Right atrium auricular region (tissue), 2 donors: ENCODE measurements at regions not wholly inside any gene's neighbourhood (a gene's known extent, or its start where the extent isn't known, plus 50 kb on each side); places are given as distances from the start of the nearest gene placed in this dataset.

ENCODE experiments used
- DNase-seq: peaks from one replicate; pipeline ENCODE4 v3.0.0-alpha.2; 2019; ENCODE audit warnings: low spot score
- H3K27ac ChIP-seq, 2 donors: fragments of 200-600 bp; sonication (generic); 1 replicate in 1 of 2; 2 replicates in 1 of 2; pipeline ENCODE4 v1.5.1; 2016 to 2019
- H3K27me3 ChIP-seq, 2 donors: fragments of 200-600 bp; sonication (generic); one replicate each; pipeline versions ENCODE4 v1.5.1 to v1.6.0; 2017 to 2019
- H3K36me3 ChIP-seq: fragments of 200-600 bp; sonication (generic); one replicate; pipeline ENCODE4 v1.5.1; 2016
- H3K4me1 ChIP-seq, 2 donors: fragments of 200-600 bp; sonication (generic); one replicate each; pipeline versions ENCODE4 v1.5.1 to v1.6.0; 2017 to 2019
- H3K4me3 ChIP-seq, 2 donors: fragments of 200-600 bp; sonication (generic); 1 replicate in 1 of 2; 2 replicates in 1 of 2; pipeline ENCODE4 v1.5.1; 2017 to 2019; ENCODE audit warnings: mild to moderate bottlenecking in 1 of 2, moderate library complexity in 1 of 2
- H3K9me3 ChIP-seq, 2 donors: fragments of 200-600 bp; sonication (generic); one replicate each; pipeline ENCODE4 v1.5.1; 2019
- TF ChIP-seq, protein P1 (sequence below), 2 donors: fragments of 200-600 bp; sonication (generic); IDR thresholded peaks; one replicate each; pipeline ENCODE4 v1.5.1; 2019; ENCODE audit warnings: antibody characterized with exemption in 2 of 2

DNA sequence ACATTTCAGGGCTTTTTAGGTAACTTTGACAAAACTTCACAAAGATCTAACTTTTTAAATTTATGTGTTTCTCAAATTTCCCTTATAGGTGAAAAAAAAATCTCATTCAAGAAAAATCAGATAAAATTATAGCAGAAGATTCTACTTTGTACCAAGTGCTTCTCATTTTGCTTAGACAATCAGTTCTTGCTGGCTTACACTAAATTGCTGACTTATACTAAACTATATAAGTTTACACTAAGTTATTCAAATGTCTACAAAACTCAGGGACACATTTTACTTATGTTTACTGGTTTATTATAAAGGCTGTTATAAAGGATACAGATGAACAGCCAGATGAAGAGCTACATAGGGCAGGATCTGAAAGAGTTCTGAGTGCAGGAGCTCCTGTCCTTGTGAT is 195.1 kb downstream of the ZPLD1 start:
- Histone ChIP-seq H3K4me1 (no peaks in the 10 kb centered on the region), H3K27ac (no peak overlapping the region), H3K27me3 (no peaks in the 10 kb centered on the region), H3K9me3 (no peaks in the 10 kb centered on the region), H3K4me3 (no peak overlapping the region), H3K36me3 (no peaks in the 10 kb centered on the region)
- TF ChIP-seq, protein P1, sequence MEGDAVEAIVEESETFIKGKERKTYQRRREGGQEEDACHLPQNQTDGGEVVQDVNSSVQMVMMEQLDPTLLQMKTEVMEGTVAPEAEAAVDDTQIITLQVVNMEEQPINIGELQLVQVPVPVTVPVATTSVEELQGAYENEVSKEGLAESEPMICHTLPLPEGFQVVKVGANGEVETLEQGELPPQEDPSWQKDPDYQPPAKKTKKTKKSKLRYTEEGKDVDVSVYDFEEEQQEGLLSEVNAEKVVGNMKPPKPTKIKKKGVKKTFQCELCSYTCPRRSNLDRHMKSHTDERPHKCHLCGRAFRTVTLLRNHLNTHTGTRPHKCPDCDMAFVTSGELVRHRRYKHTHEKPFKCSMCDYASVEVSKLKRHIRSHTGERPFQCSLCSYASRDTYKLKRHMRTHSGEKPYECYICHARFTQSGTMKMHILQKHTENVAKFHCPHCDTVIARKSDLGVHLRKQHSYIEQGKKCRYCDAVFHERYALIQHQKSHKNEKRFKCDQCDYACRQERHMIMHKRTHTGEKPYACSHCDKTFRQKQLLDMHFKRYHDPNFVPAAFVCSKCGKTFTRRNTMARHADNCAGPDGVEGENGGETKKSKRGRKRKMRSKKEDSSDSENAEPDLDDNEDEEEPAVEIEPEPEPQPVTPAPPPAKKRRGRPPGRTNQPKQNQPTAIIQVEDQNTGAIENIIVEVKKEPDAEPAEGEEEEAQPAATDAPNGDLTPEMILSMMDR (IDR thresholded peaks at IDR 0.05) = no peak
- DNase-seq = no peak

DNA sequence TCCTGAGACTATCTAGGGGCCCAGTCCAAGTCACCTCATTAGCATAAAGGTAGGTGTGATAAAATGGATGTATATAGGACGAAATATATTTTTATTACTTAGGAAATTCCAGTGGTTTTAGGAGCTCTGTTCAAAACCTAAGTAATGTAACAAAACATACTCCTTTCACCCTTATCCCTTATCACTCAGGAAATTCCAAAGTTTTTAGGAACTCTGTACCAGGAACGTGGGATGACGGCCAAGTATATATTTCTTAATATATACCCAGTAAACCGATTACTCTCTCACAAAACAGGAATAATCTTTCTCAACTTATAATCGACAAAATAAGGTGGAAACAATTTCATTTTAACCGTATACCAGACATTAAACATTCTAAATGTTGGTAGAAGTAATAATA is 195.7 kb downstream of the ZPLD1 start:
- DNase-seq = no peak
- Histone ChIP-seq H3K27me3 (no peaks in the 10 kb centered on the region), H3K36me3 (no peaks in the 10 kb centered on the region), H3K4me1 (no peaks in the 10 kb centered on the region), H3K27ac (no peak overlapping the region), H3K9me3 (no peaks in the 10 kb centered on the region), H3K4me3 (no peak overlapping the region)
- TF ChIP-seq, protein P1 (IDR thresholded peaks at IDR 0.05) = no peak

DNA sequence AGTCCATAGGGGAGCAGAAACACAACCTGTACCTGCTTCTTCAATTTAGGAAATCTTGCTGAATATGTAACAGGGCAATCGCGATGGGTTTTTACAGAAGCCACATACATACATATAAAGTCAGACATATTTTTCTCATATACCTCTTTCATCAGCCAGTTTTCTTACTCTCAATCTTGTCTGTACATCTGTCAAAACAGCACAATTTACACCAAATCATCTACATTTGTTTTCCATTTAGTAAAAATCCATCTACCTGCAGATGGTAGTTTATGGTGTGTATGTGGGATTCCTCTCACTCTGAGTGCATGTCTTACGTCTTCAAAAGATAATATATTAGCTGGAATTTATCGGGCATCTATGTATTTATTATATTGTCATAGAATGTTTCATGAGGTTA is 208.7 kb downstream of the ZPLD1 start:
- Histone ChIP-seq H3K27ac (no peak overlapping the region), H3K9me3 (no peaks in the 10 kb centered on the region), H3K27me3 (no peaks in the 10 kb centered on the region), H3K4me3 (no peak overlapping the region), H3K4me1 (no peaks in the 10 kb centered on the region), H3K36me3 (no peaks in the 10 kb centered on the region)
- no peak for DNase-seq
- TF ChIP-seq, protein P1 (IDR thresholded peaks at IDR 0.05) = no peak

DNA sequence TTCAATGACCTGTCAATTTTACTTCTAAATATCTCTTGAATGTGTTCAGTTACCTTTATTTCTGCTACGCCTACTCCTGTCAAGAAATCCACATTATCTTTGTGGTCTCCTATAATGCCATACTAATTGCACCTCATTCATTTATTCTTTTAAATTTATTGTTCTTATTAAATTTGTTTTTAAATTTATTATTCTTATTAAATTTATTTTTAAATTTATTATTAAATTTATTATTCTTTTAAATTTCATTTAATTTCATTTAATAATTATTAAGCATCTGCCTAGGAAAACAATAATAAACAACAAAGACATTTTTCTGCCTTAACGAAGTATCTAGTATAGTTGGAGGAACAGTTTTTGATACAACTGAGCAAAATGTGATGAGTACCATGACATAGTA is 211.7 kb downstream of the ZPLD1 start:
- TF ChIP-seq, protein P1 (IDR thresholded peaks at IDR 0.05) = no peak
- no peaks in the 10 kb centered on the region for H3K9me3 ChIP-seq
- H3K4me3 ChIP-seq = no peak overlapping the region
- DNase-seq = no peak
- H3K4me1 ChIP-seq = no peaks in the 10 kb centered on the region
- no peak overlapping the region for H3K27ac ChIP-seq
- H3K36me3 ChIP-seq = no peaks in the 10 kb centered on the region
- H3K27me3 ChIP-seq = no peaks in the 10 kb centered on the region

DNA sequence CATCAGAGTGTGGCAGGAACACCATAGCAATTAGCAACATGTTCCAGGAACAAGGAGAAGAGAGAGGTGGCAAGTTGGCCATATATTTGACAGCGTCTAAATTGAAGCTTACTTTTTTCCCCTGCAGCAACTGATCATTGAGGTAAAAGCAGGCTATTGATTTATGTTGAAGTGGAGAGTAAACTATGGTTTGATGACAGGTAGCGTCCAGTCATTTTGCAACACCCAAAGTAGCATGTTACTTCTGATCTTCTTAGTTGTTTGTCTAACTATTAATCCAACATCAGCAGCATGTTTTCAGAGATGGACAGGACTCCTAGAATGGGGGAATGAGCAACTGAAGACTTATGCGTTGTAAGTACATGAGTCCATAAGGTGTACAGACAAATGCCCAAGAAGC is 225.8 kb downstream of the ZPLD1 start:
- DNase-seq = no peak
- TF ChIP-seq, protein P1 (IDR thresholded peaks at IDR 0.05) = no peak

DNA sequence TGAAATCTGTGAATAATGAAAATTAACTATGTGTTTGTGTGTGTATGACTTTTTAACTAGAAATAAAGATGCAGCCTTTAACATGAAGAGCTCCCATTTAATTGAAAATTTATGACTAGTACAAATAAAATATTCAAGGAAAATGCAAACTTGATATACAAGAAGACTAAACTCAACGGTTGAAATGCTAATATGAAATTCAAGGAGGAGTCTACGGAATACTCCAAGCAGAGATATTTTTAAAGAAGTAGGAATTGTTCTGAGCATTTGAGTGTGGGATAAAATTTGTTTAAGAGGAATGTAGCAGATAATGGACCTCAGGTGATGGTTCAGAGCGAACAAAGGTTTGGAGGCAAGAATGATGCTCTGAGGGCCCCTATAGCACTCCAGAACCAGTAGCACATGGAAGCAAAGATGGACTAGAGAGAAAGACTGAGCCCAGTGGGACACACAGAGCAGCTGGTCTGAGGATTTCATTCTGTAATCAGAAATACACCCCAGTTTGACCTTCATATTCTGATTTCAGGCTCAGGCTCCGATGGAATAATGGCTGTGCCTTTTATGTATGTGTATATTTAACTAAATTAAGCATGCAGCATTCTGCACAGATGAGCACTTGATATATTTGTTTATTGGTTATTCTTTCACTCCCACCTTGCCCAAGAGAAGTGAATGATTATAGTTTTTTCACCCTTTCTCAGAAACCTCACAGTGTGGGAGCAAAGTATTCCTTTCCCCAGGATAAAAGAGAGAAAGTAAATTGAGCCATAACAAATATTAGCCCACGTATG is 227.1 kb downstream of the ZPLD1 start:
- H3K27ac ChIP-seq = no peak overlapping the region
- no peaks in the 10 kb centered on the region for H3K36me3 ChIP-seq
- no peaks in the 10 kb centered on the region for H3K4me1 ChIP-seq
- TF ChIP-seq, protein P1 (IDR thresholded peaks at IDR 0.05) = no peak
- no peak overlapping the region for H3K4me3 ChIP-seq
- no peaks in the 10 kb centered on the region for H3K27me3 ChIP-seq
- no peak for DNase-seq
- no peaks in the 10 kb centered on the region for H3K9me3 ChIP-seq

More for the DNA sequence above, 225.8 kb downstream of the ZPLD1 start:
- no peaks in the 10 kb centered on the region for H3K27me3 ChIP-seq
- no peak overlapping the region for H3K4me3 ChIP-seq
- H3K9me3 ChIP-seq = no peaks in the 10 kb centered on the region
- no peak overlapping the region for H3K27ac ChIP-seq
- H3K36me3 ChIP-seq = no peaks in the 10 kb centered on the region
- no peaks in the 10 kb centered on the region for H3K4me1 ChIP-seq
